ENCODE measurements at regions not wholly inside any gene's neighbourhood (a gene's known extent, or its start where the extent isn't known, plus 50 kb on each side); places are given as distances from the start of the nearest gene placed in this dataset.

GRCh38 chr10:44714451-44714850 lies 196.7 kb upstream of the TMEM72 start:
- no peak for DNase-seq (ENCODE audit: low spot score in 2 of 2)
- H3K27me3 ChIP-seq = no peaks in the 10 kb centered on the region
- no peaks in the 10 kb centered on the region for H3K36me3 ChIP-seq
- no peak for TF ChIP-seq CTCF (IDR thresholded peaks at IDR 0.05)
- TF ChIP-seq EP300 (IDR thresholded peaks at IDR 0.05) = no peak
- TF ChIP-seq POLR2A (IDR thresholded peaks at IDR 0.05) = no peak
- no peak overlapping the region for H3K27ac ChIP-seq
- no peaks in the 10 kb centered on the region for H3K4me1 ChIP-seq
- WGBS, 2 donors = 93 to 94% methylated on average over 4 of the region's 4 CpGs
- peaks cover 0 to 9% (median 4%) of the 10 kb centered on the region in 4 donors for H3K9me3 ChIP-seq
- no peak overlapping the region for H3K4me3 ChIP-seq

- WGBS, 2 donors = 71 to 72% methylated on average over 5 of the region's 5 CpGs
- no peak overlapping the region for H3K4me3 ChIP-seq
- no peak overlapping the region for H3K27ac ChIP-seq
- H3K4me1 ChIP-seq = no peaks in the 10 kb centered on the region
- no peaks in the 10 kb centered on the region for H3K27me3 ChIP-seq
- DNase-seq (ENCODE audit: low spot score in 2 of 2) = no peak
- peaks cover 0 to 9% (median 4%) of the 10 kb centered on the region in 4 donors for H3K9me3 ChIP-seq
- no peak for TF ChIP-seq POLR2A (IDR thresholded peaks at IDR 0.05)
- no peak for TF ChIP-seq EP300 (IDR thresholded peaks at IDR 0.05)
- TF ChIP-seq CTCF (IDR thresholded peaks at IDR 0.05) = no peak
- no peaks in the 10 kb centered on the region for H3K36me3 ChIP-seq
Observed at GRCh38 chr10:44715136-44715535, 196.0 kb upstream of the TMEM72 start.

GRCh38 chr10:44716470-44717015 lies 194.6 kb upstream of the TMEM72 start:
- DNase-seq (ENCODE audit: low spot score in 2 of 2) = no peak
- H3K36me3 ChIP-seq = no peaks in the 10 kb centered on the region
- no peaks in the 10 kb centered on the region for H3K4me1 ChIP-seq
- no peaks in the 10 kb centered on the region for H3K27me3 ChIP-seq
- H3K4me3 ChIP-seq = no peak overlapping the region
- WGBS, 2 donors = 74 to 80% methylated on average over 4 of the region's 4 CpGs
- no peak overlapping the region for H3K27ac ChIP-seq
- TF ChIP-seq POLR2A (IDR thresholded peaks at IDR 0.05) = no peak
- no peak for TF ChIP-seq CTCF (IDR thresholded peaks at IDR 0.05)
- TF ChIP-seq EP300 (IDR thresholded peaks at IDR 0.05) = no peak
- H3K9me3 ChIP-seq = peaks cover 0 to 9% (median 4%) of the 10 kb centered on the region in 4 donors

GRCh38 chr10:44723082-44723481 lies 188.1 kb upstream of the TMEM72 start:
- Histone ChIP-seq H3K36me3 (no peaks in the 10 kb centered on the region), H3K27ac (no peak overlapping the region), H3K9me3 (peaks cover 0 to 12% (median 3%) of the 10 kb centered on the region in 4 donors), H3K27me3 (no peaks in the 10 kb centered on the region), H3K4me1 (peaks cover 0 to 12% (median 0%) of the 10 kb centered on the region in 4 donors), H3K4me3 (no peak overlapping the region)
- TF ChIP-seq POLR2A (IDR thresholded peaks at IDR 0.05) = no peak
- no peak for TF ChIP-seq CTCF (IDR thresholded peaks at IDR 0.05)
- no peak for TF ChIP-seq EP300 (IDR thresholded peaks at IDR 0.05)
- no peak for DNase-seq (ENCODE audit: low spot score in 2 of 2)
- WGBS, 2 donors = 78 to 85% methylated on average over 3 of the region's 3 CpGs

GRCh38 chr10:44723619-44724325 lies 187.4 kb upstream of the TMEM72 start:
- WGBS, 2 donors = 62 to 69% methylated on average over 7 of the region's 7 CpGs
- Histone ChIP-seq H3K9me3 (peaks cover 0 to 13% (median 0%) of the 10 kb centered on the region in 4 donors), H3K4me1 (peaks cover 0 to 12% (median 0%) of the 10 kb centered on the region in 4 donors), H3K36me3 (no peaks in the 10 kb centered on the region), H3K27me3 (no peaks in the 10 kb centered on the region), H3K27ac (no peak overlapping the region), H3K4me3 (no peak overlapping the region)
- no peak for DNase-seq (ENCODE audit: low spot score in 2 of 2)
- TF ChIP-seq EP300 (IDR thresholded peaks at IDR 0.05) (no peak), POLR2A (IDR thresholded peaks at IDR 0.05) (no peak), CTCF (IDR thresholded peaks at IDR 0.05) (no peak)
